ENCODE measurements at regions not wholly inside any gene's neighbourhood (a gene's known extent, or its start where the extent isn't known, plus 50 kb on each side); places are given as distances from the start of the nearest gene placed in this dataset.

GRCh38 chr1:157289424-157290105, 151.4 kb upstream of the ETV3 start:
- TF ChIP-seq EZH2phosphoT487 (IDR thresholded peaks at IDR 0.05; ENCODE audit: insufficient read depth, low read depth) (no peak), EZH2 (IDR thresholded peaks at IDR 0.05; ENCODE audit: insufficient read depth, poor library complexity, severe bottlenecking) (no peak)
